CD4-positive, alpha-beta T cell (primary cell): ENCODE measurements at regions not wholly inside any gene's neighbourhood (a gene's known extent, or its start where the extent isn't known, plus 50 kb on each side); places are given as distances from the start of the nearest gene placed in this dataset.

ENCODE experiments used
- ATAC-seq: fragments of 200-7000 bp; cut with Tn5 transposase; one replicate; pipeline ENCODE4 v1.10.0; 2022; ENCODE audit warnings: mild to moderate bottlenecking; ENCODE audit not compliant: poor library complexity
- CTCF ChIA-PET: fragments of 350-600 bp; sonication (Branson Sonifier 250); formaldehyde crosslinking; loops from one replicate; lab custom pipeline; 2021; ENCODE audit warnings: antibody characterized with exemption, inconsistent platforms; lab: Charles Lee
- POLR2A ChIA-PET: fragments of 350-600 bp; sonication (Branson Sonifier 250); formaldehyde crosslinking; loops from one replicate; lab custom pipeline; 2021; ENCODE audit warnings: antibody characterized with exemption, inconsistent platforms; lab: Charles Lee
- DNase-seq, 14 experiments: peaks; one replicate each; pipeline ENCODE4 v3.0.0-alpha.2; 2013 to 2020; ENCODE audit warnings: mixed read lengths in 2 of 14
- H3K27ac ChIP-seq, 2 donors: one replicate each; pipeline versions ENCODE4 v1.5.1 to v1.7.0; 2013; ENCODE audit warnings: low read length in 2 of 2, low read depth in 1 of 2, mild to moderate bottlenecking in 1 of 2
- H3K27me3 ChIP-seq, 2 experiments: 1 replicate in 1 of 2; 2 replicates in 1 of 2; pipeline versions ENCODE4 v1.6.1 to v1.7.0; 2013; ENCODE audit warnings: low read length in 2 of 2, control low read depth in 1 of 2, mild to moderate bottlenecking in 1 of 2, moderate library complexity in 1 of 2; ENCODE audit not compliant: insufficient read depth in 2 of 2, control insufficient read depth in 1 of 2
- H3K36me3 ChIP-seq: one replicate; pipeline ENCODE4 v1.6.1; 2013; ENCODE audit warnings: low read length, control low read depth; ENCODE audit not compliant: insufficient read depth
- H3K4me1 ChIP-seq: one replicate; pipeline ENCODE4 v1.6.1; 2013; ENCODE audit warnings: low read length, control low read depth; ENCODE audit not compliant: insufficient read depth
- H3K4me3 ChIP-seq: one replicate; pipeline ENCODE4 v1.5.1; 2013; ENCODE audit warnings: mild to moderate bottlenecking, low read length, moderate library complexity
- H3K9me3 ChIP-seq, 2 experiments: 1 replicate in 1 of 2; 2 replicates in 1 of 2; pipeline versions ENCODE4 v1.6.1 to v1.7.0; 2013; ENCODE audit warnings: low read length in 2 of 2, mild to moderate bottlenecking in 2 of 2, control low read depth in 1 of 2, moderate library complexity in 1 of 2; ENCODE audit not compliant: control insufficient read depth in 1 of 2, insufficient read depth in 1 of 2
- H3K27ac Mint-ChIP-seq: one replicate; pipeline ENCODE4 v1.8.0; 2020; ENCODE audit warnings: mixed read lengths
- H3K27me3 Mint-ChIP-seq: one replicate; pipeline ENCODE4 v1.8.0; 2021; ENCODE audit warnings: mixed read lengths
- H3K36me3 Mint-ChIP-seq: one replicate; pipeline ENCODE4 v1.8.0; 2021; ENCODE audit warnings: low read depth, mixed read lengths
- H3K4me1 Mint-ChIP-seq: one replicate; pipeline ENCODE4 v1.8.0; 2021; ENCODE audit warnings: low read depth, mixed read lengths
- H3K4me3 Mint-ChIP-seq: one replicate; pipeline ENCODE4 v1.8.0; 2020; ENCODE audit warnings: mild to moderate bottlenecking, mixed read lengths
- H3K9me3 Mint-ChIP-seq: one replicate; pipeline ENCODE4 v1.8.0; 2020; ENCODE audit warnings: mixed read lengths
- CTCF ChIP-seq: fragments of 200-600 bp; IDR thresholded peaks from one replicate; pipeline ENCODE4 v1.8.0; 2022; ENCODE audit warnings: antibody characterized with exemption, mild to moderate bottlenecking
- intact Hi-C, 2 experiments: fragments of 100-400 bp; cut with DNase I in 1 of 2; cut with micrococcal nuclease in 1 of 2; formaldehyde crosslinking; loops; one replicate each; pipeline versions ENCODE4 v1.15.1 to v1.9.0; 2023 to 2025; cut with DNase I, micrococcal nuclease

- peaks cover 6% of the 10 kb centered on the region for H3K9me3 Mint-ChIP-seq
- Histone ChIP-seq H3K36me3 (no peaks in the 10 kb centered on the region), H3K9me3 (peaks cover 0 to 3% of the 10 kb centered on the region in 2 experiments), H3K27me3 (no peaks in the 10 kb centered on the region), H3K4me1 (no peaks in the 10 kb centered on the region), H3K4me3 (no peak overlapping the region), H3K27ac (no peak overlapping the region)
- DNase-seq (no peak), ATAC-seq (no peak)
- ChIA-PET CTCF (no interaction called here), POLR2A (no interaction called here)
- no peaks in the 10 kb centered on the region for H3K4me1 Mint-ChIP-seq
- no peak overlapping the region for H3K4me3 Mint-ChIP-seq
- intact Hi-C loops = no loop called here
- H3K27me3 Mint-ChIP-seq = no peaks in the 10 kb centered on the region
- no peak for TF ChIP-seq CTCF
- no peak overlapping the region for H3K27ac Mint-ChIP-seq
- H3K36me3 Mint-ChIP-seq = no peaks in the 10 kb centered on the region
These were observed 1333.4 kb upstream of the MIR17HG start for GRCh38 chr13:90014038-90014437.

- H3K4me3 ChIP-seq = no peak overlapping the region
- H3K36me3 ChIP-seq = no peaks in the 10 kb centered on the region
- intact Hi-C loops = no loop called here
- ChIA-PET CTCF (no interaction called here), POLR2A (no interaction called here)
- ATAC-seq (no peak), DNase-seq (no peak)
- no peak overlapping the region for H3K27ac Mint-ChIP-seq
- no peak overlapping the region for H3K4me3 Mint-ChIP-seq
- peaks cover 0 to 3% of the 10 kb centered on the region in 2 experiments for H3K9me3 ChIP-seq
- H3K27me3 ChIP-seq = no peaks in the 10 kb centered on the region
- peaks cover 4% of the 10 kb centered on the region for H3K9me3 Mint-ChIP-seq
- no peak for TF ChIP-seq CTCF
- H3K27me3 Mint-ChIP-seq = no peaks in the 10 kb centered on the region
- H3K36me3 Mint-ChIP-seq = no peaks in the 10 kb centered on the region
- H3K4me1 Mint-ChIP-seq = no peaks in the 10 kb centered on the region
- no peak overlapping the region for H3K27ac ChIP-seq
- no peaks in the 10 kb centered on the region for H3K4me1 ChIP-seq
These were observed 1331.7 kb upstream of the MIR17HG start for GRCh38 chr13:90015565-90016507.

GRCh38 chr13:90016688-90017087 is 1330.8 kb upstream of the MIR17HG start:
- ATAC-seq (no peak), DNase-seq (no peak)
- Mint-ChIP-seq H3K4me1 (no peaks in the 10 kb centered on the region), H3K27me3 (no peaks in the 10 kb centered on the region), H3K27ac (no peak overlapping the region), H3K9me3 (peaks cover 4% of the 10 kb centered on the region), H3K36me3 (no peaks in the 10 kb centered on the region), H3K4me3 (no peak overlapping the region)
- CTCF ChIA-PET = no interaction called here
- H3K27ac ChIP-seq = no peak overlapping the region
- POLR2A ChIA-PET = no interaction called here
- H3K27me3 ChIP-seq = no peaks in the 10 kb centered on the region
- H3K4me3 ChIP-seq = no peak overlapping the region
- no peak for TF ChIP-seq CTCF
- intact Hi-C loops = no loop called here
- H3K36me3 ChIP-seq = no peaks in the 10 kb centered on the region
- peaks cover 0 to 3% of the 10 kb centered on the region in 2 experiments for H3K9me3 ChIP-seq
- no peaks in the 10 kb centered on the region for H3K4me1 ChIP-seq
